HAP-1 (cell line): ENCODE measurements at regions not wholly inside any gene's neighbourhood (a gene's known extent, or its start where the extent isn't known, plus 50 kb on each side); places are given as distances from the start of the nearest gene placed in this dataset.
"Not testable (repeated sequence)": the region's sequence is repeated elsewhere in the genome, so short reads cannot be mapped to it uniquely, and the experiment has no call there.

Experiments used
- DNase-seq, 2 experiments: peaks; one replicate each; pipeline ENCODE4 v3.0.0-alpha.2; 2016 to 2020; ENCODE audit warnings: low spot score in 2 of 2
- H3K27me3 ChIP-seq: fragments of 250-450 bp; sonication (Bioruptor Pico); 2 replicates; pipeline ENCODE4 v1.5.1; 2020; ENCODE audit warnings: low read depth, mild to moderate bottlenecking, moderate library complexity
- H3K36me3 ChIP-seq: fragments of 250-450 bp; sonication (Bioruptor Pico); replicated peaks from 2 replicates; pipeline ENCODE4 v1.5.1; 2020; ENCODE audit warnings: mild to moderate bottlenecking
- H3K4me1 ChIP-seq: fragments of 250-450 bp; sonication (Bioruptor Pico); 2 replicates; pipeline ENCODE4 v1.5.1; 2020; ENCODE audit warnings: mild to moderate bottlenecking
- H3K4me3 ChIP-seq: fragments of 250-450 bp; sonication (Bioruptor Pico); 2 replicates; pipeline ENCODE4 v1.5.1; 2020; ENCODE audit warnings: mild to moderate bottlenecking, moderate library complexity
- H3K9me3 ChIP-seq: fragments of 250-450 bp; sonication (Bioruptor Pico); 2 replicates; pipeline ENCODE4 v1.5.1; 2020; ENCODE audit warnings: mild to moderate bottlenecking, moderate library complexity
- in situ Hi-C: fragments of 300-500 bp; cut with MboI; formaldehyde crosslinking; loops from 3 replicates; pipeline ENCODE4 v1.14.3; 2020; ENCODE audit warnings: low sequenced_read_pairs, inconsistent platforms, mixed read lengths

DNA sequence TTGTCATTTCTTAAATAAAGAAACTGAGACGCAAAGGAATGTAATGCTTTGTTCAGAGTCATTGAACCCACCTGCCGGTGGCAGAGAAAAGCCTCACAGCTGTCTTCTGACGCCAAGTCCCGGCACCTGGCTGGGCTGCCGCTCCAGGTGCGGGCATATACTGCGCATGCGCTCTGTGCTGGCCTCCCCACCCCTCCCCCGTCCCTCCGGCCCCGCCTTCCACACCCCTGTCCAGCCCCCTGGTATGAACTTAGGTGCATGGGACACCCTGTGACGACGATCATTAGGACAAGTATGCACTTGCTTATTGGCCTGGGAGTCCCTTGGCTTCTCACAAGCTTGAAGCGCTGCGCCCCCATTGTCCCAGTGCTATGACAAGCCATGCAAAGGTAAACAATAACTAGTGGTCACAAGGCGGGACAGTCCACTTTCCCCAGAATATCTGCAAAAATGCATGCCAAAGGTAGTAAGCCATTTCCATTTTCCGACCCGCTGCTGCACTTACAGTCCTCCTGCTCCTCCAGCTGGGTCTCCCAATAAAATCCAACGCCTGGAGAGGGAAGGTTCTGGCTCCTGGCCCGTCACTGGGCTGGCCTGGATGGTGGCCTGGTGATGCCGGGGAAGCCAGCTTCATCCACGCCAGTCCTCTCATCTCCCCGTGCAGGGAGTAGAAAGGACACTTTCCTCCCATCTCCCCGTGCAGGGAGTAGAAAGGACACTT, 100.4 kb downstream of the PSMG1 start:
- no peaks in the 10 kb centered on the region for H3K27me3 ChIP-seq
- no peak overlapping the region for H3K4me3 ChIP-seq
- H3K9me3 ChIP-seq = no peaks in the 10 kb centered on the region
- no peaks in the 10 kb centered on the region for H3K36me3 ChIP-seq
- no peaks in the 10 kb centered on the region for H3K4me1 ChIP-seq
- DNase-seq = no peak
- in situ Hi-C loops = no loop called here

GRCh38 chr21:39080366-39080765, 102.9 kb downstream of the PSMG1 start:
- H3K36me3 ChIP-seq = no peaks in the 10 kb centered on the region
- in situ Hi-C loops = no loop called here
- no peak for DNase-seq
- H3K27me3 ChIP-seq = no peaks in the 10 kb centered on the region
- H3K4me3 ChIP-seq = no peak overlapping the region
- H3K9me3 ChIP-seq = no peaks in the 10 kb centered on the region
- H3K4me1 ChIP-seq = no peaks in the 10 kb centered on the region

DNA sequence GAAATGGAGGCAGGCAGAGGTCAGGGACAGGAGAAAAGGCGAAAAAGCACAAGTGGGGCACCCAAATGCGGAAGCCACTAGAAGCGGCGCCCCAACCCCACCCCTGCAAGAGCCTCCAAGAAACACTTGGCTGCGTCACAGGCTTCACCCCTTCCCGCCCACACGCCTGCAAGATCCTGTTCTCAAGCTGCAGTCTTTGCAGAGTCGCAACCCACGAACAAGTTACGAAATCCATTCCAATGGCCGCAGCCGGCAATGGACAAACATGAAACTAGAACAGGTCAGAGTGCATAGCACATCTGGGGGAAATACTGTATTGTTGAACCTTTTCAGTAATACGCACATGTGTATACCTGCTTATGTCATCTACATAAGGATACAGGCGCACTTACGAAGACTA, 103.6 kb downstream of the PSMG1 start:
- DNase-seq = no peak

GRCh38 chr21:39078322-39079065, 104.8 kb downstream of the PSMG1 start:
- DNase-seq = no peak
- H3K4me3 ChIP-seq = no peak overlapping the region
- no peaks in the 10 kb centered on the region for H3K36me3 ChIP-seq
- in situ Hi-C loops = no loop called here
- no peaks in the 10 kb centered on the region for H3K9me3 ChIP-seq
- no peaks in the 10 kb centered on the region for H3K27me3 ChIP-seq
- H3K4me1 ChIP-seq = no peaks in the 10 kb centered on the region

More for the DNA sequence above, 103.6 kb downstream of the PSMG1 start:
- Histone ChIP-seq H3K4me1 (no peaks in the 10 kb centered on the region), H3K4me3 (no peak overlapping the region), H3K36me3 (no peaks in the 10 kb centered on the region), H3K27me3 (no peaks in the 10 kb centered on the region), H3K9me3 (no peaks in the 10 kb centered on the region)
- in situ Hi-C loops = no loop called here

DNA sequence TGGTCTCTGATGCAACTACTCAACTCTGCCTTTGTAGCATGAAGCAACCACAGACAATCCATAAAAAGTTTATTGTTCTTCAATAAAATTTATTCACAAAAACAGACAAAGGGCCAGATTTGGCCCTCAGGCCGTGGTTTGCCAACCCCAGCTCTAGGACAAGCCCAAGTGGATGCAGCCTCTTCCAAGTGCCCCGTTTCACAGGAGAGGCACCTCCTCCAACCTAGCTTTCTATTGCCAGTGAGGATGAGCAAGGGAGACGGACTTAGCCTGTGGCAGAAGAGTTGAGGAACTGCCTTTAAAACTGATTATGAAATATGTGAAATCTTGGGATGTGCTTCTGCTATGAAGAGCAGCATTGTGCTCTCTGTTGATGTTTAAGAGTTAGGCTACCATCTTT, 105.4 kb downstream of the PSMG1 start:
- no peaks in the 10 kb centered on the region for H3K9me3 ChIP-seq
- DNase-seq = no peak
- H3K27me3 ChIP-seq = no peaks in the 10 kb centered on the region
- H3K4me1 ChIP-seq = no peaks in the 10 kb centered on the region
- no peaks in the 10 kb centered on the region for H3K36me3 ChIP-seq
- in situ Hi-C loops = no loop called here
- no peak overlapping the region for H3K4me3 ChIP-seq

GRCh38 chr21:39074508-39074907, 108.7 kb downstream of the PSMG1 start:
- no peaks in the 10 kb centered on the region for H3K4me1 ChIP-seq
- no peak for DNase-seq
- no peaks in the 10 kb centered on the region for H3K9me3 ChIP-seq
- in situ Hi-C loops = no loop called here
- no peaks in the 10 kb centered on the region for H3K36me3 ChIP-seq
- no peak overlapping the region for H3K4me3 ChIP-seq
- no peaks in the 10 kb centered on the region for H3K27me3 ChIP-seq

DNA sequence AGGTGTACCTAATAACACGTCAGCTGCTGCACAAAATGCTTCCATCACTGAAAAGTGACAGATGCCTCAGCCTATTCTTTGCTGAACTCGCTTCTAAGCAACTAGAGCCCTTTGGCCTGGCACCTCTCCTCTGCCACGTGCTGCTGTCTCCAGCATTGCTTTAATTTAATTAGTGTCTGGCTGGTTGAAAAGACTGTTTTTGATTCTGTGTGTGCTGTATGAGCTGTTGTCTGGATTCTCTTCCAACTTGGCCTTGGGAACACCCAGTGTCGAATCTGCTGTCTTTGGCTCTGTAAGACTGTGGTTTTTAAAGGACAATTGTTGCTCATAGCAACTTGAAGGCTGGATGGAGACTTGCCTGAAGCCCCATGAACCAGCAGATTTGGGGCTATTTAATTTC, 109.5 kb downstream of the PSMG1 start:
- H3K4me1 ChIP-seq = no peaks in the 10 kb centered on the region
- no peaks in the 10 kb centered on the region for H3K27me3 ChIP-seq
- no peak overlapping the region for H3K4me3 ChIP-seq
- in situ Hi-C loops = no loop called here
- no peak for DNase-seq
- H3K9me3 ChIP-seq = no peaks in the 10 kb centered on the region
- H3K36me3 ChIP-seq = no peaks in the 10 kb centered on the region

- in situ Hi-C loops = no loop called here
- DNase-seq = no peak
- H3K9me3 ChIP-seq = no peaks in the 10 kb centered on the region
- no peaks in the 10 kb centered on the region for H3K27me3 ChIP-seq
- no peaks in the 10 kb centered on the region for H3K36me3 ChIP-seq
- no peaks in the 10 kb centered on the region for H3K4me1 ChIP-seq
- H3K4me3 ChIP-seq = no peak overlapping the region
These were observed 110.2 kb downstream of the PSMG1 start for GRCh38 chr21:39073063-39073462.

DNA sequence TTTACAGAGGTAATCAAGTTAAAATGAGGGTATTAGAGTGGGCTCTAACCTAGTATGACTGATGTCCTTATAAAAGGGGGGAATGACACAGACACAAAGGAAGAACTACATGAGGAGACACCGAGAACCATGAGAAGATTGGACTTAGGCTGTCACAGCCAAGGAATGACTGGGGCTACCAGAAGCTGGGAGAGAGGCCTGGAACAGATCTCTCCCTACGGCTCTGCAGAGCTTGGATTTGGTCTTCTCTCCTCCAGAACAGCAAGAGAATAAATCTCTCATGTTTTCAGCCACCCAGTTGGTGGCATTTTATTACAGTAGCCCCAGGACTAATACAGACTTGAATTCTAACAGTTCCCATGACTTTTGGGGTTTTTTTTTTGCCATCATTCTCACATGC, 110.8 kb downstream of the PSMG1 start:
- no peak for DNase-seq
- H3K9me3 ChIP-seq = no peaks in the 10 kb centered on the region
- in situ Hi-C loops = no loop called here

GRCh38 chr21:39071623-39072214, 111.5 kb downstream of the PSMG1 start:
- Histone ChIP-seq H3K4me1 (no peaks in the 10 kb centered on the region), H3K27me3 (no peaks in the 10 kb centered on the region), H3K9me3 (no peaks in the 10 kb centered on the region), H3K4me3 (no peak overlapping the region), H3K36me3 (no peaks in the 10 kb centered on the region)
- in situ Hi-C loops = no loop called here
- no peak for DNase-seq

More for the DNA sequence above, 110.8 kb downstream of the PSMG1 start:
- Histone ChIP-seq H3K4me1 (no peaks in the 10 kb centered on the region), H3K36me3 (no peaks in the 10 kb centered on the region), H3K4me3 (no peak overlapping the region), H3K27me3 (no peaks in the 10 kb centered on the region)

DNA sequence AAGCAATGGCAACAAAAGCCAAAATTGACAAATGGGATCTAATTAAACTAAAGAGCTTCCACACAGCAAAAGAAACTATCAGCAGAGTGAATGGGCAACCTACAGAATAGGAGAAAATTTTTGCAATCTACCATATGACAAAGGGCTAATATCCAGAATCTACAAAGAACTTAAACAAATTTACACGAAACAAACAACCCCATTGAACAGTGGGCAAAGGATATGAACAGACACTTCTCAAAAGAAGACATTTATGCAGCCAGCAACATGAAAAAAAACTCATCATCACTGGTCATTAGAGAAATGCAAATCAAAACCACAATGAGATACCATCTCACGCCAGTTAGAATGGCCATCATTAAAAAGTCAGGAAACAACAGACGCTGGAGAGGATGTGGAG, 113.4 kb downstream of the PSMG1 start:
- H3K36me3 ChIP-seq, in situ Hi-C loops, DNase-seq, H3K4me1 ChIP-seq, H3K4me3 ChIP-seq, H3K9me3 ChIP-seq, H3K27me3 ChIP-seq: not testable (repeated sequence)

DNA sequence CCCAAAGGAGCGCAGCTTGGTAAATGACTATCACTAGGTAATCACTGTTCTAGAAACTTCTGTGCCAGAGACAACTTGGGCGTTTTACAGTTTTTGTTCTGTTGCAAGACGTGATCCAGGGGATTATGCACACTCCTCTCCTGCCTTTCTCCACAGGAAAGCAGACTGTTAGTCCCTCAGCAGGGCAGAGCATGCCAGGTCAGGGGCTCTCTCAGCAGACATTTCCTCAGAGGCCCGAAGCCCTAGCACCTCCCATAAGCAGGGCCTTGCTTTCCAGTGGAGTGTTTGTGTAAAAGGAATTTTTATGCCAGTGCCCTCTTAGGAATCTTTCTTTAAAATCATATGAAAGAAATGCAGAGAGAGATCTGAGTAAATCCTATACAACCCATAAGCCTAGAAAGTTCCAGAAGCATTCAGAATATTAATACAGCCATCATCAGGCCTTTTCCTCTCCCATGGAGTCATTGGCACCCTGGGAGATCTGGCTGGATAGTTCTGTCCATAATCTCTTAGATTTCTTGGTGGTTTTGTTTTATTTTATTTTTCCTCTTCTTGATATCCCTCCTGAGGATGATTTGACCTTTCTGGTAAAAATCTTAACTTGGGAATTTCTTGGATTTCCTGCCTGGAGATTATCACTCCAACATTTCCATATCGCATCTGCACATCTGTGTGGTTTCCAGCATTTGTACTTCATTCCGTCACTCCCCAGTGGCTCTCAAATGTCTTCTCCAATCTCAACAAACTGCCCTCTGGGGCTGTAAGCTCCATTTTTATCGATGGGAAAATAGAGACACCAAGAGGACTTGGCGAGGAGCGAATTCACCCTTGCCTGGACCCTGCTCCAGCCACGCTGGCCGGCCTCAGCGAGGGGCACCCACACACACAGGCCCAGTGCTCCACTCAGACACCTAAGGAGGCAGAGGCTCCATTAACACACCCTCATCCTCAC, 116.1 kb downstream of the PSMG1 start:
- DNase-seq = no peak
- Histone ChIP-seq H3K9me3 (no peaks in the 10 kb centered on the region), H3K36me3 (no peaks in the 10 kb centered on the region), H3K27me3 (no peaks in the 10 kb centered on the region), H3K4me1 (no peaks in the 10 kb centered on the region), H3K4me3 (no peak overlapping the region)
- in situ Hi-C loops = no loop called here

DNA sequence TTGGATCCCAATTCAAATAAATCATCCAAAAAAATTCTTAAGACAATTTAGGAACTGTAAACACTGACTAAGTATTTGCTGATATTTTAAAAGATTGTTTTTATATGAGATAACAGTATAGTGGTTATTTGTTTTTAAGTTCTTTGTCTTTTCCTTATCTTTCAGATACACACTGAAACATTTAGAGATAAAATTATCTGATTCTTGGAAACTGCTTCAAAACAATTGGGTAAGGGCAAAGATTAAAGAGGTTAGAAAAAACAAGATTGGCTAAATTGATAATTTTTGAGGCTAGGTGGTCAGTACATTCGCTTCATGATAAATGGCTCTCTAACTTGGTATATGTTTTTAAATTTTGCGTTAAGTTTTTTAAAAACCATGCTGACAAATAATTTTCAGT, 117.3 kb downstream of the PSMG1 start:
- no peak for DNase-seq
- in situ Hi-C loops = no loop called here
- Histone ChIP-seq H3K36me3 (no peaks in the 10 kb centered on the region), H3K4me1 (no peaks in the 10 kb centered on the region), H3K27me3 (no peaks in the 10 kb centered on the region), H3K4me3 (no peak overlapping the region), H3K9me3 (no peaks in the 10 kb centered on the region)
